IPS DF 19.7 (cell line): ENCODE measurements at regions not wholly inside any gene's neighbourhood (a gene's known extent, or its start where the extent isn't known, plus 50 kb on each side); places are given as distances from the start of the nearest gene placed in this dataset.

Experiments used
- DNase-seq: peaks from one replicate; pipeline ENCODE4 v3.0.0-alpha.2; 2013; ENCODE audit warnings: low read depth, low spot score

DNA sequence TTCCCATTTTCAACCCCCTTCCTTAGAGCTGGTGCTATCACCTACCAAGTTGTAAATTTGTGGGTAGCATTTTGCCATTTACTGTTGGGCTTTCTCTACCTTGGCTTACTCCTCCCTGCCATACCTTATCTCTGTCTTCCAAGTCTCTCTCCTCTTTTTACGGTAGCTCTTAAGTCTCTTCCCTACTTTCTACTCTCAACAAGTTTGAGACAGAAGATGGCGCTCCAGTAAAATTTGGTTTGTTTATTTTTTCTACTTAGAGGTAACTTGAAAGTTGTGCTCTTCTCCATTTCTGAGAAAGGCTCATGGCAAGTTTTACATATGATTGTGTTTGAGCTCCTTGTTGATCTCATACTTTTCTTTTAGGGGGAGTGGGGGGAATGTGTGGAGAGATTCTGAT is 1508.1 kb downstream of the TECRL start:
- no peak for DNase-seq

DNA sequence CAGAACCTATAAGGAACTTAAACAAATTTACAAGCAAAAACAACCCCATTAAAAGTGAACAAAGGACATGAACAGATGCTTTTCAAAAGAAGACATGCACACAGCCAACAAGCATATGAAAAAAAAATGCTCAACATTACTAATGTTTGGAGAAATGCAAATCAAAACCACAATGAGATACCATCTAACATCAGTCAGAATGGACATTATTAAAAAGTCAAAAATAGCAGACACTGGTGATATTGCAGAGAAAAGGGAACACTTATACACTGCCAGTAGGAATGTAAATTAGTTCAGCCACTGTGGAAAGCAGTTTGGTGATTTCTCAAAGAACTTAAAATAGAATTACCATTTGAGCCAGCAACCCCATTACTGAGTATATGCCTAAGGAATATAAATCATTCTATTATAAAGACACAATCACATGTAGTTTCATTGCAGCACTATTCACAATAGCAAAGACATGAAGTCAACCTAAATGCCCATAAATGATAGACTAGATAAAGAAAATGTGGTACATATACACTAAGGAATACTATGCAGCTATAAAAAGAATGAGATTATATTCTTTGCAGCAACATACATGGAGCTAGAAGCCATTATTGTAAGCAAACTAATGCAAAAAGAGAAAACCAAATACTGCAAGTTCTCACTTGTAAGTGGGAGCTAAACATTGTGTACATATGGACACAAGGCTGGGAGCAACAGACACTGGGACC is 1509.4 kb downstream of the TECRL start:
- no peak for DNase-seq

DNA sequence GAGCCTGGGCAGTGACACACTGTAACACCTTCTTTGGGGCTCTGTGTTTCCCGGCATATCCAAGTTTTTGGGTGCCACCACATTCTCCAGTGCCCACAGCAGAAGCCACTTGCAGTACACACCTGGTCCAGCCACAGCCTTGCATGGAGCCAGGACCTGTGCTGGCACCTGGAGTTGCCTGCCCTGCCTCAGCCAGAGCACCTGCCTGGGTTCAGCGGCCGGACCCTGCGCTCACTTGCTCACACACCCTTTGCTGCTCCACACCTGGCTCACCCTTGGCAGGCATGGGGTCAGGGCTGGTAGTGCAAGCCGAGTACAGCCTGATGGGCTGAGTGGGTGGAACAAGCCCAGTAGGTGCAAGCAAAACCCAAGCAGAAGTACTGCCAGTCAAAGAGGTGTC is 1511.1 kb downstream of the TECRL start:
- no peak for DNase-seq

DNA sequence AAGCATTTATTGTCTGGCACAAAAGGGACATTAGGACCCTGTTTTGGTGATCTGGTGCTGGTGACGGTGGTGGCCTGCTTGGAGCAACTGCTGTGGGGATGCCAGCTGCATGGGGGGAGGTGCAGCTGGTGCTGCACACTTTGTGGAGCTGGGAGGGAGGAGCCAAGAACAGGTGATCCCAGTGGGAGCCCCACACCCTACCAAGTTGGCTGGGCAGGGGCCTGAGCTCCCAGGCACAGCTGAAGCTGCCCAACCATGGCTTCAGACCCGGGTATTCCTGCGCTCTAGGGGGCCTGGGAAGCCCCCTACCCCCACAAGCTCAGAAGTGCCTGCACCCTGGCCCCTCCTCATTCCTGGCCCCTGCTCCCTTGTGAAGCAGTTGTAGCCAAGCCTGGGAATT is 1512.5 kb downstream of the TECRL start:
- DNase-seq: no peak

DNA sequence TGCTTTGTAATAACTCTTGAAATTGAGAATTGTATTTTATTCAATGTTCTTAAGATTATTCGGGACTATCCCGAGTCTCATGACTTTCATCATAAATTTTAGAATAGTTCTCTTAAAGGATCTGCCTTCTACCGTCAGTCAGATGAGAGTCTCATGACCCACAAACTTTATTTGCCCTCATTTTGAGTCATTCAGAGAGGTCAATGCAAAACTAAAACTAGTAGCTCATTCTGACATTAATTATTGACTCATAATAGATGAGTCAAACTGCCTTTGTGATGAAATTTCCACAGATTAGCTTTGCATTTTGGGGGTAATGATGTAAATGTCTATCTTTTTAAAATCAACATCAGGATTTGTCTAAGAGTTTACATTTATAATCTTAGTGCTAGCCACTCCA is 1527.3 kb downstream of the TECRL start:
- DNase-seq: no peak

DNA sequence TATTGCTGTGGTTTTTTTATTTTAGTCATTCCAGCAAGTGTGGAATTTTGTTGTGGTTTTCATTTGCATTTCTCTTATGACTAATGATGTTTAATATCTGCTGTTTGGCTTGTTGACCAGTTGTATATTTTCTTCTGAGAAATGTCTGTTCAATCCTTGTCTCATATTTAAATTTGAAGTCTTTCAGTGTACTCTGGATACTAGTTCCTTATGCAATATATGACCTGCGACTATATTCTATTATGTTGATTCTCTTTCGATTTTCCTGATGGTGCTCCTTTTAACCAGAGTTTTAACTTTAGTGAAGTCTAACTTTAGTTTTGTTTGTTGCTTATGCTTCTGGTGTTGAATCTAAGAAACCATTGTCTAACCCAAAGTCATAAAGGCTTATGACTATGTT is 1528.0 kb downstream of the TECRL start:
- no peak for DNase-seq

DNA sequence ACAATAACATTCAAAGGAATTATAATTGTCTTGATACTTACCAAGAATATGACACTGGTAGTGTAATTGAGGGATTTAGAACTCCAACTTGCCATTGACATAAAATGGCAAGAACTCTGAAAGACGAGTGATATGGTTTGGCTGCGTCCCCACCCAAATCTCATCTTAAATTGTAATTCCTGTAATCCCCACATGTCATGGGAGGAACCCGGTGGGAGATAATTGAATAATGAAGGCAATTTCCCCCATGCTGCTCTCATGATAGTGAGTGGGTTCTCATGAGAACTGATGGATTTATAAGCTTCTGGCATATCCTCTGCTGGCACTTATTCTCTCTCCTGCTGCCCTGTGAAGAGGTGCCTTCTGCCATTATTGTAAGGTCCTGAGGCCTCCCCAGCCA is 1536.4 kb downstream of the TECRL start:
- DNase-seq: no peak

DNA sequence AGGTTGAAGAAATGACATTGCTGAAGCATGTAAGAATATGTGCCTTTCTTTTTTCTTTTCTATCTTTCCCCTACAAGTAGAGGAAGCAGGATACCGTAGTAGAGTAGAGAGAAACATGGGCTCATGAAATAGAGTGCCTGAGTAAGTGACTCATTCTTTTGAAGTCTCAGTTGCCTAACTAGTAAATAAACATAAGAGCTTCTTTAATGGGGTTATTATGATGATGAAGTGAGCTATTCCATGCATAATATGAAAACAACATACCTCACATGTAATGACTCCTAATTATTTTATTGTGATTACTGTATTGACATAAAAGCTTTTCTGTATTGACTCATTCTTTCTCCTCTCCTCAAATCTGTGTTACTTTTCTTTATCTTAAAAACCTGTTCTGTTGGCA is 1538.2 kb downstream of the TECRL start:
- DNase-seq: no peak

DNA sequence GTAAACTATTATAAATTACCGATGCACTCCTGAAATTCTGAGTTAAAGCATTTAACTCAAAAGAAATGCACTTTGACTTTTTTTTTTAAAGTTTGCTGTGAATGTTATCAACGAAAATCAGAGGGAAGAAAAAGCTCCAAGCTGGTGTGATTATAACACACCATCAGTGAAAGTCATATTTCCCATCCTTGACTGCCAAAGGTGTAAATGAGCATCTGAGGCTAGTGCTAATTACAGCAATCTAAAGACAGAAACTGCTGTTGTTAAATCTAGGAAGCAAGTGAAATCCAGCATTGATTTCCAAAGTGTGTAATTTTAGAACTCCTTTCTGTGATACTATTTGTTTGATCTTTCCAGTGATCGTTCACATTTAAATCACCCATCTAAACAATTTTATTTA is 1538.8 kb downstream of the TECRL start:
- DNase-seq: no peak

DNA sequence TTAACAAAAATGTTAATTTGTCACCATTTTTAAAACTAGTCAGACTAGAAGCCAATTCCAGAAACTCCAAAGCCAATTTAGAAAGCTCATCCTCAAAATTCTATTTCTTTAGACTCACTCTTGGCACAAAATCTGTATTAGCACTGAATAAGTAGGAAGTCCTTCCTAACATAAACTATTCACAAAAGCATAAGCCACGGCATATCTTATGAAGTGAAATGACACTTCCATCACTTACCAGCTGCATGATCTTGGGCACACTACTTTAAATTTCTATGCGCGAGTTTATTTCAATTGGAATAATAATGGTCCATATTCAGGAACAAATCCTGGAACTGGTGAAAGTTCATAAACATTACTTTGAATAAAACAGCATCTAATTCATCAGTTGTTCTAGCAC is 1544.0 kb downstream of the TECRL start:
- DNase-seq: no peak

DNA sequence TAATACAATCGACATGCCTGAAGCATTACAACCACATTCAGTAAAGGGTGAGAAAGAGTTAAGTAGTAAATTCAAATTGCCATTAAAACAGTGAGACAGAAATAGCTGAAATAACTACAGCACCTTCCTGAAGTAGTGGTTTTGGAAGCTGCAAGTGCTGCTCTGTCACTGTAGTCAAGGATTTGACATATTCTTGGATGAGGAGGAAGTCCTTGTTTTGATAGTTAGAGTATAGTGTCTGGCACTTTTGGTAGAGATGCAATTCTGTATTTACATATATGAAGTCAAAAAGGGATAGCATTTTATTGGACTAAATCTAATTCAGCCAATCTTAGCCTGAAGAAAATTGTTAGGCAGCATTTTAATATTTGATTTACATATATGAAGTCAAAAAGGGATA is 1559.6 kb downstream of the TECRL start:
- DNase-seq: no peak

DNA sequence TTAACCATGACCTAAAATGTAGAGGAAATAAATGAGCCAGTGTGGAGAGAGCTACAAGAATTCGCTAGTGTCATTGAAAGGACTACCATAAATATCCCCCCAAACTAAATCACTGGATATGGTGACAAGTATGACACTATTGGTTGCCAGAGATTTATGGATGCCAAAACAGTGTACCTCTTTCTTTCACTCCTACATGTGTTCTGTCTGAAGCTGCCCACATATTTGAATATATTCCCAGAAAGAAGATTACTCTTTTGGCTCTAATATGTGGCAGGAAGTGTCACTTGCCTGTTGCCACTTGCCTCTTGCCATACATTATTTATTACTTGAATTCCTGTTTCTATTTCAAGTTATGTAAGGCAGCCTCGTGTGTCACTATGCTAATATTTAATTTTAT is 1573.6 kb downstream of the TECRL start:
- DNase-seq: no peak

DNA sequence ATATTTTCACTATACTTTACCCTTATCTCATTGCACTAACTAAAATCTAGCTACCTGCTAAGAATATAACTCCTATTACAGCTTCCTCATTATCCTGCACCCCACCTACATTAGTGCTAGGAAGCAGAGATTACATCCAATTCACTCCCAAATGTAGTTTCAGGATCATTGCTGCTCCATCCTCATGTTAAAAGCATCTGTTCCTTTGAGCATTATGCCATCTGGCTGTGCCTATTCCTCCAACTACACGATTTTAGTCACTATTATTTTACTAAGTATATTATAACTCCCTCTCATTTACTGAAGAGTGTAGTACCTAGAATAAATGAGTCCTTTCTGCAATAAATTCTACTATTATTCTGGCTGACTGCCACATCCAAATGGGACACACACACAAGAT is 1586.9 kb downstream of the TECRL start:
- DNase-seq: no peak

DNA sequence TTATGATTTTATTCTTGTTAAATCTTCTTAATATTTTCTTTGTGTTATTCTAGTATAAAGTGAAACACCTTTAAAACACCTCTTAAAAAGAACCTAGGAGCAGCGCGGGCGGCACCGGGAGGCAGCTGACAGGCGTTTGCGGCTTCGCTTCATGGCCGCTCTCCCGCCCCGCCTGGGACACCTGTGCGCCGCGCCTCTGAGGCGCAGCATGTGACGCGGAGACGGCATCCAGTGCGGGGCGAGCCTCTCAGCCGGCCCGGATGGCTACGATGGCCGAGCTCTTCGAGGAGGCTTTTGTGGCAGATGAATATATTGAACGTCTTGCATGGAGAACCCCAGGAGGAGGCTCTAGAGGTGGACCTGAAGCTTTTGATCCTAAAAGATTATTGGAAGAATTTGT is 1592.7 kb downstream of the TECRL start:
- DNase-seq: no peak

DNA sequence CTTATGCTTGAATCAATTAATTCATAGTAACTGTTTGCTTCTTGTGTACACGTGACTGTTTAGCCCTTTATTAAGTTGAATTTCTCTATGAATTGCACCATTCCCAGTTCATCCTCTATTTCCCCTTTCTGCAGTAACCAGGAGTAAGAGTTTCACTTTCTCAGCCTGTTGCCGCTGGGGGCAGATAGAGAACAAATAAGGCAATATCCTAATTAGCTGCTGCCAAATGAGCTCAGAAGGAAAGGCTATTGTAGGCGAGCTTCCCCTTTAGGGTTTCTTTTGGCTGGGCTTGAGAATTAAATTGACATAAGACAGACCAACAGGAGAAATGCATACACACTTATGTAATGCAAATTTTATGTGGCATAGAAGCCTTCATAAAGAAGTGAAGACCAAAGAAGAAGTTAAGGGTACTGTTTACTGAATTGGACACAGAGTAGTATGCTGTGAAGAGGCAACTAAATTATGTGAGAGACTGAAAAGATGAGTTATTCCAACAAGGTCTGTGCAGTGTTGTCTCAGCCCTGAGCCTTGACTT is 1594.7 kb downstream of the TECRL start:
- DNase-seq: no peak

DNA sequence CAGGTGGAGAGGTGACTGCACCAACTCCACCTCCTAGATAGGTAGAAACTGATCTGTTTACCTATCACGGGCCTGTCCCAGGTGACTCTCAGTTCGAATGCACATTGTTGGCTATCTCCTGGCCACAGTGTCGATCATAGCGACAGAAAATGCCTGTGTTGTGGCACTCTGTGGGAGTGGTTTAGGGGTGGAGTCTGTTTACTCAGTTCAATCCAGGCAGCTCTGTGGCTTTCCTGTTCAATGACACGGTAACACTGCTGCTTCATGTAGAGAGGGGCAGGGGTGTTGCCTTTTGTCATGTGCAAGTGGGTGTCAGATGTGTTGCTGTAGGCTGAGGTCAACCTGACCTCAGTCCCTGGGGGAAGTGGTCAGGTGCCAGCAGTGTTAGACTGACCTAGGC is 1602.4 kb downstream of the TECRL start:
- DNase-seq: no peak

DNA sequence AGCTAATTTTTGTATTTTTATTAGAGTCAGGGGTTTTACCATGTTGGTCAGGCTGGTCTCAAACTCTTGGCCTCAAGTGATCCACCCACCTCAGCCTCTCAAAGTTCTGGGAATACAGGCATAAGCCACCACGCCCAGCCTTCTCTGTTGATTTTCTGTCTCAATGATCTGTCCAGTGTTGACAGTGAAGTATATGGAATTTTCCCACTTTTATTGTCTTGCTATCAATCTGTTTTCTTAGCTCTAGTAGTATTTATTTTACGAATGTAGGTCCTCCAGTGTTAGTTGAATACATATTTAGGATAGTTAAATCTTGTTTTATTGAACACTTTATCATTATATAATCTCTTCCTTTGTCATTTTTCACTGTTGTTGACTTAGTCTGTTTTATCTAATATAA is 1603.9 kb downstream of the ADGRL3 start:
- no peak for DNase-seq

DNA sequence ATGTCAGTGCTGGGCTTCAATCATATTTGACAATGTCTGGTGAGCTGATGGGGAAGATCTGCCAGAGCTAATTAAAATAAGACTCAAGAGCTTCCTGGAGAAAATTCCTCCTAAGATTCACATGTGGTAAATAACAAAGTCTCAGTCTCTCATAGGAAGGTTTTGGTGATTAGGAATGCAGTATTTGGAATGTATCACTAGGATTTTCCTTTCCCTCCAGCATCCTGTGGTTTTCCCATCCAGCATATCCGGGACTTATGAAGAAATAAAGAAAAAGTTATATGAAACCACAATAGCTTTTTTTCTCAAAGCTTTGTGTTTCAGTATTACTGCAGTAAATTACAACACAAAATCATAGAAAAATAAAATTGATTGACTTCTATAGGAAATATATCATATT is 1597.1 kb downstream of the ADGRL3 start:
- DNase-seq: no peak

DNA sequence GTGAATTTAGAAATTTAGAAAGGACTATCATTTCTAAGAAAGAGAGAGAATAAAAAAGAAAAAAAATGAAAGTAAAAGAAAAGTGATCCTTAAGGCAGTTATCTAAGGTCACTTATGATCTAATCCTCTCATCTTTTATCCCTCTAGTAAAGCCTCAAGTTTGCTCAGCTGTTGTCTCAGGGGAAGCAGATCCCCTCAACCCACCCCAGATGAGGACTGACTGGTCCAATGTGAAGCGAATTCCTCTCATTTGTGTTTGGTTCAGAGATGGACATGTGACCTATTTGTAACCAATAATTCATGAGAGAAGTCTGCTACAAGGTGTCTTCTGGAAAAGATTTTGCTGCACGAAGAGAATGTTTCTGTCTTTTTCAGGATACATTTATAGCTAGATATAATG is 1591.3 kb downstream of the ADGRL3 start:
- DNase-seq: no peak

DNA sequence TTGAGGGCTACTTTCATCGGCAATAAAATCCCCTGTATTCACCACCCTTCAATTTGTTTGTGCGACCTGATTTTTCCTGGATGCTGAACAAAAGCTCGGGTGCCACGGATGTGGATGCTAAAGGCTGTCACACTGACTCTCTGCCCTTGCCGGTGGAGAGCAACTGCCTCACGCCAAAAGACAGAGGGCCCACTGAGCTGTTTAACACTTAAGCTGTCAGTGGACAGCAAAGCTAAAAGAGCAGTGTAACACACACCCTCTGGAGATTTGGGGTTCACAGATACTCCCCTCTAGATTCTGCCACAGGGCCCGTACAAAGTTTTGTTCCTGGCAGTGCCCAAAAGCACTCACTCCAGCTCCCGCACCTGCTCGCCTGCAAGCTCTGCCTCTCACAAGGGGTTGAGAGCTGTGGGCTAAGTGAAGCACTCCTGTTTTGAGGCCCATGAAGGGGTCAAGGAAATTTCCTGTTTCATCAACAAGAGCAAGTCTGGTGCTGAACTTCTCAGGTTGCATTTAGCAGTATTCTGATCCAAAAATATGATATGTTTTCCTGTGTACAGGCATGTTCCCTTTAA is 1571.9 kb downstream of the ADGRL3 start:
- DNase-seq: no peak

DNA sequence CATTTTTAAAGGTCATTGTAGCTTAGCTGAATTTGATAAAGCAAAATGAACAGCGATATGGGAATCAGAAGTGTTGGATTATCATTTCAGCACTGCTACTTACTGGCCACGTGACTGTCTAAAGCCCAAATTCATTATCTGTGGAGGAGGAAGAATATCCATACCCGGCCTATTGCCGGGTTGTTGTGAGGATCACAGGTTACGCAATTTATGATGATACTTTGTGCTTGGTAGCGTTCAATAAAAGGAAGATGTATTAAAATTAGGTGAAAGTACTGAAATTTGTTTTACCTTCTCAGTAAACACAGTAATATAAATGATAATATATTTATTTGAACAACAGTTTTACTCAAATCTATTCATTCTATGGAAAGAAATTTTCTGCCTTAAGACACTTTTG is 1540.2 kb downstream of the ADGRL3 start:
- DNase-seq: no peak

DNA sequence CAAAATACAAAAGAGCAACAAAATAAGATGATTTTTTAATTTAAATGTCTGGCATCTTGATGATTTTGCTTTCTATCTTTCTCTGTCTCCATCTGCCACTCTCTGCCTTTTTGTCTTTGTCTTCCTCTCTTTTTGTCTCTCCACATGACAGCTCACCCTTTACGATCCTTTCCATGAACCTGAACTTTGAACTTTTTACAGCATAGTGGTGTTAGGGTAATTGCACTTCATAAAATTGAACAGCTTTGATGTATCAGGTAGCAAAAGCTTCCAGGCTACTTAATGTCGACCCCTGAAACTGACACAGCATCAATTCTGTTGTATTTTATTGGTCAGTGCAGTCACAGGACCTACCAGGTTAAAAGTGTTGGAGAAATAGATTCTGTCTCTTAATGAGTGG is 1517.0 kb downstream of the ADGRL3 start:
- no peak for DNase-seq

DNA sequence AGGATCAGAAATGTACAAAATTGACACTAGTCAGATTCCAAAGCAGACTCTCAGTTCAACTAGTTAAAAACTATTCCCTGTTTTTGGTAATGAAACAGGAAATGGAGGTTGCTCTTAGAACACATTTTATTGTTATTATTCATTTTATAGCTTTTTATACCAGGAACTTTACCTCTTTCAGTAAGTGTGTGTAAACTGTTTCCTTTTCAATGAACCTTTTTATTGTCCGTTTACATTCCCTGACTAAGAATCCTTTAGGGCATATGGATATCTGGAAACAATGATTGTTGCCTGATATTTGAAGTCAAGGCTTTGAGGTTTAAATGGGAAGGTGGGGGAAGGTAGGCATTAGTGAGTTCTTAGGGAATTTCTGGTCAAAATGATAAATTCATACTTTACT is 1511.4 kb downstream of the ADGRL3 start:
- no peak for DNase-seq
